Nephron (organoid): ENCODE measurements at regions not wholly inside any gene's neighbourhood (a gene's known extent, or its start where the extent isn't known, plus 50 kb on each side); places are given as distances from the start of the nearest gene placed in this dataset.
A peak's percentile ranks its signal among the peaks of the same experiment; 100 is the strongest.

Source experiments
- H3K27ac Mint-ChIP-seq, 3 experiments: 2 replicates each; pipeline ENCODE4 v1.8.0; 2020; ENCODE audit warnings: mixed read lengths in 3 of 3, mild to moderate bottlenecking in 2 of 3, moderate library complexity in 1 of 3
- H3K27me3 Mint-ChIP-seq: 2 replicates; pipeline ENCODE4 v1.8.0; 2021; ENCODE audit warnings: low read depth, mild to moderate bottlenecking, moderate library complexity, mixed read lengths
- H3K36me3 Mint-ChIP-seq: 2 replicates; pipeline ENCODE4 v1.8.0; 2020; ENCODE audit warnings: low read depth, mixed read lengths
- H3K4me1 Mint-ChIP-seq: 2 replicates; pipeline ENCODE4 v1.8.0; 2020; ENCODE audit warnings: mixed read lengths
- H3K4me3 Mint-ChIP-seq, 3 experiments: 2 replicates each; pipeline ENCODE4 v1.8.0; 2020; ENCODE audit warnings: mild to moderate bottlenecking in 3 of 3, mixed read lengths in 3 of 3, moderate library complexity in 2 of 3
- H3K9me3 Mint-ChIP-seq: 2 replicates; pipeline ENCODE4 v1.8.0; 2020; ENCODE audit warnings: mixed read lengths
- CTCF ChIP-seq, 3 experiments: fragments of 200-600 bp; sonication (generic); IDR thresholded peaks; one replicate each; pipeline ENCODE4 v1.5.0; 2021; ENCODE audit warnings: antibody characterized with exemption in 3 of 3; ENCODE audit not compliant: unreplicated experiment in 3 of 3

- no peak for TF ChIP-seq CTCF (IDR thresholded peaks at IDR 0.05; ENCODE audit: unreplicated experiment in 3 of 3)
- H3K9me3 Mint-ChIP-seq: no peaks in the 10 kb centered on the region
- H3K36me3 Mint-ChIP-seq: no peaks in the 10 kb centered on the region
- no peaks in the 10 kb centered on the region for H3K4me1 Mint-ChIP-seq
- H3K27me3 Mint-ChIP-seq: no peaks in the 10 kb centered on the region
- no peak overlapping the region for H3K4me3 Mint-ChIP-seq
- no peak overlapping the region for H3K27ac Mint-ChIP-seq
Observed at GRCh38 chr3:78347176-78347575, 1307.3 kb downstream of the ROBO2 start.

- H3K4me1 Mint-ChIP-seq: no peaks in the 10 kb centered on the region
- no peaks in the 10 kb centered on the region for H3K36me3 Mint-ChIP-seq
- no peaks in the 10 kb centered on the region for H3K9me3 Mint-ChIP-seq
- H3K27me3 Mint-ChIP-seq: no peaks in the 10 kb centered on the region
- H3K27ac Mint-ChIP-seq: no peak overlapping the region
- no peak overlapping the region for H3K4me3 Mint-ChIP-seq
- TF ChIP-seq CTCF (IDR thresholded peaks at IDR 0.05; ENCODE audit: unreplicated experiment in 3 of 3): no peak
Observed at GRCh38 chr3:78348664-78349063, 1308.8 kb downstream of the ROBO2 start.

- no peak overlapping the region for H3K4me3 Mint-ChIP-seq
- H3K9me3 Mint-ChIP-seq: no peaks in the 10 kb centered on the region
- no peak for TF ChIP-seq CTCF (IDR thresholded peaks at IDR 0.05; ENCODE audit: unreplicated experiment in 3 of 3)
- no peaks in the 10 kb centered on the region for H3K4me1 Mint-ChIP-seq
- H3K27me3 Mint-ChIP-seq: no peaks in the 10 kb centered on the region
- peak overlapping the region in 2 of 3 experiments; percentile 33 to 82 for H3K27ac Mint-ChIP-seq
- H3K36me3 Mint-ChIP-seq: no peaks in the 10 kb centered on the region
Observed at GRCh38 chr3:78349571-78349970, 1309.7 kb downstream of the ROBO2 start.

GRCh38 chr3:78351334-78351733 is 1311.4 kb downstream of the ROBO2 start:
- no peaks in the 10 kb centered on the region for H3K27me3 Mint-ChIP-seq
- peak overlapping the region in 2 of 3 experiments; percentile 31 to 53 for H3K27ac Mint-ChIP-seq
- H3K36me3 Mint-ChIP-seq: peaks cover 5% of the 10 kb centered on the region
- TF ChIP-seq CTCF (IDR thresholded peaks at IDR 0.05; ENCODE audit: unreplicated experiment in 3 of 3): no peak
- H3K9me3 Mint-ChIP-seq: peaks cover 4% of the 10 kb centered on the region
- H3K4me3 Mint-ChIP-seq: no peak overlapping the region
- no peaks in the 10 kb centered on the region for H3K4me1 Mint-ChIP-seq

- H3K4me1 Mint-ChIP-seq: no peaks in the 10 kb centered on the region
Observed at GRCh38 chr3:78353231-78353630, 1313.3 kb downstream of the ROBO2 start.

More at GRCh38 chr3:78353231-78353630, 1313.3 kb downstream of the ROBO2 start:
- no peak for TF ChIP-seq CTCF (IDR thresholded peaks at IDR 0.05; ENCODE audit: unreplicated experiment in 3 of 3)
- Mint-ChIP-seq H3K27me3 (no peaks in the 10 kb centered on the region), H3K27ac (no peak overlapping the region), H3K36me3 (peaks cover 5% of the 10 kb centered on the region), H3K9me3 (peaks cover 4% of the 10 kb centered on the region), H3K4me3 (no peak overlapping the region)
